GM19452 (cell line): ENCODE measurements at regions not wholly inside any gene's neighbourhood (a gene's known extent, or its start where the extent isn't known, plus 50 kb on each side); places are given as distances from the start of the nearest gene placed in this dataset.
"Not testable (repeated sequence)": the region's sequence is repeated elsewhere in the genome, so short reads cannot be mapped to it uniquely, and the experiment has no call there.

Experiments used
- ATAC-seq: cut with Tn5 transposase; IDR thresholded peaks from one replicate; pipeline ENCODE4 v1.9.1; 2021; ENCODE audit not compliant: unreplicated experiment

DNA sequence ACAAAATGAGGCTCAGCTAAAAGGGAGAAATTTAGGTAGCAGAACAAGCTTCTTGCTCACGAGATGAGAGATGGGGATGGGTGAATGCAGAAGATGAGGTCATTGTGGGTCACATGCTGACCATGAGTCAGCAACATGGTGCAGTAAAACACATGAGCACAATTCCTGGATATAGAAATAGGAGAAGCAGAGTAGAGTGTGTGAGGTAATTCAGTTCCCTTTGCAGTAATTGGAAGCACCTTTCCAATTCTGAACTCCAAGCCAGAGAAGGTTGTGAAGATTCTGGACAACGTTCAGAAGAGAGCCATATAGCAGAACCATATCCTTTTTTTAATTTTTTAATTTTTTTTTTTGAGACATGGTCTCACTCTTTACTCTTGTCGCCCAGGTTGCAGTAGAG lies 62.0 kb upstream of the LMNTD1 start:
- no peak for ATAC-seq

DNA sequence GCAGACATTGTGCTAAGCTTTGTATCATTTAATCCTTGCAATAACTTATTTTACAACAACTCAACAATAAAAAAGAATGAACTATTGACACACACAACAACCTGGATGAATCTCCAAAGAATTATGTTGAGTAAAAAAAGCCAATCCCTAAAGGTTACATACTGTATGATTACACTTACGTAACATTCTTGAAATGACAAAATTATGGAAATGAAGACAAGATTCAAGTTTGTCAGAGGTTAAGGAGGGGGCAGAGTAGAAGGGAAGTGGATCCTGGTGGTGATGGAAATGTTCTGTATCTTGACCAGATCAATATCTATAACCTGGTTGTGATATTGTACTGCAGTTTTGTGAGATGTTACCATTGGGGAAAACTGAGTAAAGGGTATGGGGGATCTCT lies 63.2 kb upstream of the LMNTD1 start:
- ATAC-seq, result no peak

DNA sequence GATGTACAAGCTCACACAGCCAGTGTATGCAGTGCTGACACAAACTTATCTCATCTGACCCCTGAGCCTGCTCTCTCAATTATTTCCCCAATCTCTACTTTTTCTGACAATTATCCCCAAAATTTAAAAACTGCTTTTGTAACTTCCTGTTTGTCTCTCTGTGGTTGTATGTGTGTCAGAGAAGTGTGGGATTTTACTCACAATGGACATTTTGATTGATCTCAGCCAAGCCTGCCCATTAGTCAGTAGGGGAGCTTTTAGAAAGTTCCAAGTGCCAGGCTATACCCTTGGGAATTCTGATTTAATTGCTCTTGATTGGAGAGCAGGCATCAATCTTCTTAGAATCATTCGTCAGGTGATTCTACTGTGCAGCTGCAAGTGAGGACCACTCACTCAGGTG lies 64.9 kb upstream of the LMNTD1 start:
- no peak for ATAC-seq

DNA sequence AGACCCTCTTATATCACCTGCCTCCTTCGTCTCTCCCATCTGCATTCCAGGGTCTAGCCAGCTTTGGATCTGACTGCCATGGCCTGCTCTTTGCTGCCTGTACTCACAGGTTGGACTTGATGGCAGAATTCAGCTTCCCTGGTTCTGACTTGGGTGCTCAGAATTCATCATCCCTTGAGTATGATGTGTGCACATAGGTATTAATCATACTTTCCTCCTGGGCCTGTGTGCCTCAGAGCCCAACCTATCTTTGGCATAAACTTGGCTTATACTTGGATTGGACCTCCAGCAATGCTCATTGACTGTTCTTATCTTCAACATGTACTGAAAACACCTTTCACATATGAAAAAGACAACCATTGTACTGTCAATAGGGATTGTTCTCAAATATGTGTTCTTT lies 70.7 kb upstream of the LMNTD1 start:
- ATAC-seq, result no peak

DNA sequence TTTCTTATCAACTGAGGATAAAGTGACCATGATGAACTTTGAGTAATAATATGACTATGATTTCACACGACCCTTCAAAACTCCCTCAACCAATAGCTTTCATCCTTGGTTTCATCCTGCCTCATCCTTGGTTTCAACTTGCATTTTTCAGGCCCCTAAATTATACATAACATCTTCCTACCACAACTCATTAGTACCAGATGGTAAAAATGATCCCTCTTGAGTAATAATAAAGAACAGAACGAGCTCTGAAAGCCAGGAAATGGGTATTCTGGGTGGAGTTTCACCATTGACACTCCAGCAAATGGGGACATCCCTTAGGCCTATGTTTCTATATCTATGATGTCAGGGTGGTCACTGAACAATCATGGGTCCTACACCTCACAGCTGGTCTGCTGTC lies 72.1 kb upstream of the LMNTD1 start:
- ATAC-seq, result no peak

DNA sequence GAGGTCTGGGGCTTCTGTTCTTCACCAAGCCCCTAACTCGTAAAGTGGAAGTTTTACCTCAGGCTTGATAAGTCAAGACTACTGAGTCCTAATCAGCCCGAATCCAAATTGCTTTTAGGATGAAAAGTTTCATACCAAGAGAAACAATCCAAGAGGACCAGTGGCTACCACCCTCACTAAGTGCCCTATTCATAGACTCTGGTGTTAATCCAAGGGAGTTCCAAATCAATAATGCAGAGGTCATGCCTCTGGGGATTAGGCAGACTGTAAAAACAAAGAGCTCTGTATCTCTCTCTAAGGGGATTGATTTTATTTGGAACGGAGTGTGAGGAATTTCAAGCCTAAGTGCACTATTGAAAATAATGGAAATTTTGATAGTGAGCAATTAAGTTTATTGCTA lies 76.3 kb upstream of the LMNTD1 start:
- ATAC-seq, result no peak

DNA sequence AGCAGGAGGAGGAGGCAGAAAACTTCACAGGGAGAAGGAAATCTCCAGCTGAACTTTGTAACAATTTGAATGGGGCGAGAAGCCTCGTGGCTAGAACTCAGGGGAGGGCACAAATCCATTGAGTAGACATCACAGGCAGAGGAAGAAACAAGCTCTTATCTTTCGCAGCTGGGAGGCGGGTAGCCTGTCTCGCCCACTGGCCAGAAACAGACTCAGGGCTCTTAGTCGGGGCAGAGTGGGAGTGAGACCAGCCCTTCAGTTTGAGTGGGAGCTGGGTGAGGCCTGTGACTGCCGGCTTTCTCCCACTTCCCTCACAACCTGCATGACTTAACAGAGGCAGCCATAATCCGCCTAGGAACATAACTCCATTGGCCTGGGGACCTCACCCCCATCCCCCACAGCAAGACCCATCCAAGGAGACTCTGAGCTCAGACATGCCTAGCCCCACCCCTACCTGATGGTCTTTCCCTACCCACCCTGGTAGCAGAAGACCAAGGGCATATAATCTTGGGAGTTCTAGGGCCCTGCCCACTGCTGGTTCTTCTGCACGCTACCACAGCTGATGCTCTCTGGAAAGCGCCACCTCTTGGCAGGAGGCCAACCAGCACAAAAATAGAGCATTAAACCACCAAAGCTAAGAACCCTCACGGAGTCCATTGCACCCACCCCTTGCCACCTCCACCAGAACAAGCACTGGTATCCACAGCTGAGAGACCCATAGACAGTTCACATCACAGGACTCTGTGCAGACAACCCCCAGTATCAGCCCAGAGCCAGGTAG lies 77.8 kb upstream of the LMNTD1 start:
- not testable (repeated sequence) for ATAC-seq

DNA sequence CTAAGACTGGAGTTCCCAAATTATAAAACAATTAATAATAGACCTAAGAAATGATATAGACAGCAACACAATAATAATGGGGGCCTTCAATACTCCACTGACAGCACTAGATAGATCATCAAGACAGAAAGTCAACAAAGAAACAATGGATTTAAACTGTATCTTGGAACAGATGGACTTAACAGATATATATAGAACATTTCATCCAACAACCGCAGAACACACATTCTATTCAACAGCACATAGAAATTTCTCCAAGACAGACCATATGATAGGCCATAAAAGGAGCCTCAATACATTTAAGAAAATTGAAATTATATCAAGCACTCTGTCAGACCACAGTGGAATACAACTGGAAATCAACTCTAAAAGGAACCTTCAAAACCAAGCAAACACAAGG lies 80.1 kb upstream of the LMNTD1 start:
- ATAC-seq, result not testable (repeated sequence)

DNA sequence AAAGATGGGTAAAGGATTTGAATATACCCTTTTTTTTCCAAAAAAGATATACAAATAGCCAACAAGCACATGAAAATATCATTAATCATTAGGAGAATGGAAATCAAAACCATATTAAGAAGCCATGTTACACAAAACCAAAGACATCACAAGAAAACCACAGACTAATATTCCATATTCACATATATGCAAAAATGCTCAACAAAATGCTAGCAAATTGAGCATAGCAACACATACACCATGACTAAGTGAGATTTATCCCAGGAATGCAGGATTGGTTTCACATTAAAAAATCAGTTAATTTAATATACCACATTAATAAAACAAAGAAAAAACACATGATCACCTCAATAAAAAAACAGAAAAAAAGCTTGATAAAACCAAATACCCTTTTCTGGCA lies 84.7 kb upstream of the LMNTD1 start:
- no peak for ATAC-seq

DNA sequence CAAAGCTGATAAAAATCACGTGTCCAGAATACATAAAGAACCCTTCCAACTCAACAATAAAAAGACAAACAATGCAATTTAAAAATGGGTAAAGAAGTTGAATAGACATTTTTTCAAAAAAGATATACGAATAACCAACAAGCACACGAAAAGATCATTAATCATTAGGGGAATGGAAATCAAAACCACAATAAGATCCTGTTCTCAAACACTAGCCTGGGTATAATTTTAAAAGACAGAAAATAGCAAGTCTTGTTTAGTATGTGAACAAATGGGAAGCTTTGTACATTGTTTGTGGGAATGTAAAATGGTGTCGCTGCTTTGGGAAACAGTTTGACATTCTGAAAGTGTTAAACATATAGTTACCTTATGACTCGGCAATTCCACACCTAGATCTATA lies 86.3 kb upstream of the LMNTD1 start:
- no peak for ATAC-seq

DNA sequence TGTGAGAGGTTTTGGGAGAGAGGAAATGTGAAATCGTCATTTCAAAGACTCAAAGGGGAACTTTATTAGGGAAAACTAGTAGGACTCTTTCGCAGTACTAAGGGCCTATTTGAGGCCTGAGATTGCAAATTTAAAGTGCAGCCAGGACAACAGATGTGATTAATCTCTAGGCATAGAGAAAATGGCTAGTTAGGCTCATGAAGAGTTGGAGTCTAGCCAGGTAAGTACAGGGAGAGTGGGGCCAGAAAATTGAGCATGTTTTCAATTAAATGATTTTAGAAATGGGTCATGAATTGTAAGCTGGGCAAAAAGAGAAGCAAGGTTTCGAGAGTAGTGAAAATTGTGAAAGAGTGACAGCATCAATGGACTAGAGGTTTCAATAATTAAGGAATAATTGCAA lies 91.9 kb upstream of the LMNTD1 start:
- ATAC-seq, result no peak

DNA sequence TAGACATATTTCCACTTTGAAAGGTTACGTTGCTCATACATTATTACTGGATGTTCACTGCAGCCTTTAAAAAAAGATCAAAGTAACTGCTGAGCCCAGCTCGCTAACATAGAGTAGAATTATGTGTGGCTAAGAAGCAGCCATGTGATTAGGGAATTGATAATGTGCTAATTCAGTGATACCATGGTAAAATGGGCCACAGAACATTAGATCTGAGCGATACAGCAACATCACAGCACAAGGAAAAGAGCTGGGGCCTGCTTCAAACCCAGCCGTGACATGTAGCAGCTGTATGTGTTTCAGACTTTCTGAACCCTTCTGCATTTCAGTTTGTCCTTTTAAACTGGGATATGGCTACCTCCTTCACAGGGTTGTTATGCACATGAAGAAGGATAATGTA lies 92.3 kb upstream of the LMNTD1 start:
- ATAC-seq, result no peak

DNA sequence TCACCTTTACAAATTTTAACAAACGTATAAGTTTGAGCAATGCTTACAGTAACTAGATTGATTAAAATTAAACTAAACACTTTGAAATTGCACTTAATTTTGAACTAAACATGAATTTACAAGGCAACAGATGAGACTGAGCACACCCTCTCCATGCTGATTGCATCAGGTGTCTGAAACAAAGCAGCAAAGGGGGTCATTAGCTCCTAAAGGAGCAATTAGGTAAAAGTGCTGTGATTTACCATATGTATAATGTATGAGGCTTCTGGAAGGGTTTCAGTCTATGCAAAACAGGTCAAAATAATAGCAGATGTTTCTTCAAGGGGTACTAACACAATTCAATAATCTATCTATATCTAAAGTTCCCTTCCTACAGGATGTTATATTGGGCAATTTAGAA lies 98.8 kb upstream of the LMNTD1 start:
- ATAC-seq, result no peak

DNA sequence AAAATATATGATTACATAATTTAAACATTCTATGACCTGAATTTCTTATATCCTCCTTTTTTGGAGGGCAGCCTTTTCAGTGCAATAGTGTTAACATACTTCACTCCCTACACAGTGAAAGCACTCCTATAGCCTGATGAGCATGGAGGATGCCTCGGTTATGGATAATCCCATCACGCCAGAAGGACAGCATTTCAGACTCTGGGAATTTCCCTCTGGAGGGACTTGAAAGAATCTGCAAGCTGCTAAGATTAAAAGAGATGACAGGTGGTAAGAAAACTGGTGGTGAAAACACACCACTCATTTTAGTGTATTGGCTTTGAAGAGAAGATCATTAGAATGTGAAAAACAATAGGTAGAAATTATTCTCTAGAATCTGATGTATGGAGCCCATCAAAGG lies 99.3 kb upstream of the LMNTD1 start:
- ATAC-seq, result no peak

DNA sequence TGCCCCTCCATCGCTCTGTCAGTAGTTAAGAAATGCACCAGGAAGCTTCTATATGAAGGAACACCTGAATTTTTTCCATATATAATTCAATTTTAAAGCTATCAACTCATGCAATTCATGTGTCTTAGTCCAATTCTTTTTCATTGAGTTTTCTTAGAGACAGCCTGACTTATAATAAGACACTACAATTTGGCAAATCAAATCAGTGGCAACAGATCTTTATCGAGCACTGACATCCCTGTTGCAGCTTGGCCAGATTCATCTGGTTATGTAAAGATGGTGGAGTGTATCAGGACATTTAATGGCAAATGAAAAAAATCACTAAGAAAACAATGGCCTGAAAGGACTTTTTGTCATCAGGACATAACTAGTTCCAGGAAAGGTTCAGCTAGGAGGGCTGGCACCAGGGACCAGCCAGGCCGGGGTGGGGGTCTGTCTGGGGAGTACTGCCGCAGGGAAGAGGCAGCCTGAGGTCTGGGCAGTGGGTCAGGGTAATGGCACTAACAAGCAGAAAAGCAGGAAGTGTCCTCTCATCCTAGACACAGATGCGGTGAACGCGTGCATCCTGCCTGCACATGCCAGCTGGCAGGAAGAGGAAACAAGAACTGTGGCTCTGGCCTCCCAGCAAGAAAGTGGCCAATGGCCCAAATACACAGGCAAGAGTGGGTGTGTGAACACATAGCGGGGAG lies 100.5 kb upstream of the LMNTD1 start:
- ATAC-seq, result no peak

DNA sequence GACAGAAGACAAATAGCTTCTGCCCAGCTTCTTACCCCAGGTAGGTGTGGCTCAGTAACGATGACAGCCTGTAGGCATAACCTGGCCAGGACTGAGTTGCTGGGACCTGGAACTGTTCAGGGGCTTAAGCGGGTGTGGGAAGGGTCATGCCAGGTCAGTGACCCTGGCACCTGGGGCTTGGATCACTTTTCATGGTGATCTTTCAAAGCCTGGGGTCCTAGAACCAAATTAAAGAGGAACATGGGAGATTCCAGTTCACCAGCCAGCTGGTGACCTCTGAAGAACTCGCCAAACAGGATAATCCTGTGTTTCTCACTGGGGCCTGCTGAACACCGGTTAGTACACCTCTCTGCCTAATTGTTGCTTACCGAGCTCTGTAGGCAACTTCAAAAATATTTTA lies 102.6 kb upstream of the LMNTD1 start:
- ATAC-seq, result no peak

DNA sequence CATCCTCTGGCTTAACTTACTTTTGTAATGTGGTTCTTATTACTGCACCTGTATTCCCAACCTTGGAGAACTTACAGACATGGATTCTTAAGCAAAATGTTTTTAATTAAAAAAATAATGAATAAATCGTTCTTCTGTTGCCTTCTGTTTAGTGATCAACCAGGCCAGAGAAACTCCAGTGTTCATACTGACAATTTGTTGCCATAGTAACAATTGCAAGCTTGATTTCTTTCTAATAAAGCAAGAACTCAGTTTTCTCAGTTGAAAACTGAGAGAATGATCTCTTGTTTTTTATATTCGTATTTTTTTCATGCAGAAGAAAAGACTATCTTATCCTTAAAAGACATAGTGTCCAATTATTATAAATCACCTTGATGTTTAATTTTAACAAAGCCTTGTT lies 106.5 kb upstream of the LMNTD1 start:
- ATAC-seq, result no peak

DNA sequence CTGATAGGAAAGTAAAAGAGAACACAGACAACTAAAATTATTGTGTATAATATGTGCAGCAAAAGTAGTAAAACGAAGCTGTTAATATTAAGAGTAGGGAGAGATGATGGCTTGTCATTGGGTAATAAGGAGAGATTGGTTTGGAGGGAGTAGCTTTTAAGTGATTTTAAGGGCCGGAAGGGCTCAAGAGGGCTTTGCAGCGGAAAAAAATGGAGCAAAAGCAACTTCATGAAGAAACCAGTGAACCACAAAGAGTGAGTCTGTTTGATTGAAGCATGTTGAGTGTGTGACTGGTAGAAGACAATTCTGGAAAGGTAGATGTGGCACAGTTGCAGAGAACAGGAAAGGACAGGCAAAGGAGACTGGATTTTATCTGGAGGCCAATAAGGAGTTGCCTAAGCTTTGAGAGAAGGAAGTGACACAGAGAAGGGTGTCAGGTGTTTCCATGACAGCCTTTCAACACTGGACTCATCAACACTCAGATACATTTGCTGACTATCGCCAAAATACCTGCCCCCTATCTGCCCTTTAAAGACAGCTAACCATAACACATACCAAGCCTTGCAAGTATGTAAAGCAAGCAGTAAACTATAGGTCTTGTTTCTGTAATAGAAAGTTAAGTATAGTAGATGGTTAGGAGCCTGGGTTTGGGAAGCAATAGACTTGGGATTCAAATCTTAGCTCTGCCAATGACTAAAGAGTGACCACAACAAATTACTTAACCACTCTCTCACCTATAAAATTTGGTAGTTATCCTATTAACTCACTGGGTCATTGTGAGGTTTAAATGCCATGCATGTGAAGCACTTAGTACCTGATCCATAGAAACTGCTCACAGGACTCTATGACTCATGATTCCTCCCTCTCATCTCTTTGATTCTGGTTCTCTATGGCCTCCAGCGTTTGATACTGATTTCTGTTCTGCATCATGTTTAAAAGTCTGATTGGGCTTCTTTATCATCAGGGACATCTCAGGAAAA lies 117.3 kb upstream of the LMNTD1 start:
- ATAC-seq, result no peak

DNA sequence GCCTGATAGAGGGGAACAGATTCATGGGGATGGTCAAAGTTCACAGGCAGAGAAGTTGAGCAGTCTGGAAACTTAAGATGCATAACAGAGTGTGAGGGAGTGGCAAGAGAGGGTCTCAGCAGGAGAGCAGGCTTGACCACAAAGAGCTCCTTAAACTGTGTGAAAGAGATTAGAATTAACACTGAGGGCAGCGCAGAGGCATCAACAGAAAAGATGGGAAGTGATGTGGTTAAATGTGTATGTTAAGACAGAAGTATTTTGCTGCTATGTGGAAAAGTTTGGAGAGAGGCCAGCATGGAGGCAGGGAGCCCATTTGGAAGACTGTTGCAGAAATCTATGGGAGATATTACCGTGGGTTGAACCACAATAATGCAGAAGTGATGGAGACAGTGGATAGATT lies 122.7 kb upstream of the LMNTD1 start:
- ATAC-seq, result no peak

DNA sequence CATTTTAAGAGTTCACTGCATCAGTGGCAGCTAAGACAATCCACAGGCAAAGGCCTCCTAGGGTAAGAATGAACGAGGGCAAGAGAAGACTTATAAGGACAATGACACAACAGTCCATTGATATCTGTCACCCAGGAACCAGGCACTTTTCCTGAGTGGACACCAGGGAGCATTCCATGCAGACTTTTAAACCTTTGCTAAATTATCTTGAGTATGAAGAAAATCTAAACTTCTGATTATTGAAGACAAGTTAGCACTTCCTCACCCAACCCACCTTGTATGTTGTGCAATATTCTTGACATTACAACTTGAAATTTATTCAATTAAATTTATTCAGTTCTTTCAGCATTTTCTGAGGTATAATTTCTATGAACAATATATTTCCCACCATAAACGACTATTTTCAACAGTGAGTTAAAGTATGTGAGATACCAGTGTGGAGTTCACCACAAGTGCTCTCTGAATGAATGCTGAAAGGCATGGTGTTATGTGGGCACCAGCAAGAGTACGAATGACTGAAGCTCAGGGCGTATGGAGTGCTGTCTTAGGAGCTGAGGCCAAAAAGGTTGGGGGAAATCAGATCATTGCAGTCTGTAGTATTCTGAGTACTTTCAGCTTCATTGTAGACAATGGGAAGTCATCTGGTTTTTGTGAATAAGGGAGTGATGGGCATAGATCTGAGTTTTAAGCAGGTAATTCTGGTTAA lies 124.3 kb upstream of the LMNTD1 start:
- ATAC-seq, result no peak

DNA sequence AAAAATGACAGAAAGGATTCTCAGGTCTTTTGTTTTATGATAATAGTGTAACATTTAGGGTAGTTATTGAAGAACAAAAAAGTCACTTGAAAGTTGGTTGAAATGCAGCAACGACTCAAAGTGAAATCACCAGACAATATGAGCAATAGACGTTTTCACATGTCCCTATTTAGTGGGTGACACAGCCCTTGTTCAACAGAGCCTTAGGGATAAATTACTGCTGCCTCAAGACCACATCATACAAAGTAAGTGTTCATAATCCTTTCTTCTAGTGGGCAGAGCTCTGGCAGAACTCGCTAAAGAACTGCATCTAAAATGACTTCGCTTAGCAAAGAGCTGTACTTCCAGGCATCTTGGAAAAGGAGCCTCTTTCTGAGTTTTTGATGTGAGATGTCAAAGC lies 128.5 kb upstream of the LMNTD1 start:
- ATAC-seq, result no peak
